A549 (cell line): ENCODE measurements at regions not wholly inside any gene's neighbourhood (a gene's known extent, or its start where the extent isn't known, plus 50 kb on each side); places are given as distances from the start of the nearest gene placed in this dataset.

Experiments used
- ATAC-seq, 2 experiments: fragments of 200-7000 bp in 1 of 2; fragments of >200 bp in 1 of 2; cut with Nextera tagmentation in 1 of 2; cut with Tn5 transposase in 1 of 2; 3 replicates each; pipeline versions ENCODE4 v1.8.0 to v1.9.1; 2018 to 2020; ENCODE audit warnings: mild to moderate bottlenecking in 1 of 2, moderate library complexity in 1 of 2
- CTCF ChIA-PET: fragments of 300-600 bp; sonication (Branson Sonifier 250); formaldehyde crosslinking; extraction: SDS; loops from one replicate; lab custom pipeline; 2021; ENCODE audit warnings: antibody characterized with exemption, inconsistent platforms; lab: Yijun Ruan, JAX
- POLR2A ChIA-PET: fragments of 350-600 bp; formaldehyde crosslinking; extraction: SDS; loops from one replicate; lab custom pipeline; 2021; ENCODE audit warnings: antibody characterized with exemption, inconsistent platforms; lab: Yijun Ruan, JAX
- DNase-seq, 2 experiments: peaks; one replicate each; pipeline versions ENCODE4 v3.0.0 to v3.0.0-alpha.2; 2011 to 2016; ENCODE audit warnings: low read depth in 1 of 2, low spot score in 1 of 2
- FAIRE-seq: peaks from 2 replicates; lab custom pipeline; 2011; peaks lifted over from hg19 to GRCh38; lab: Jason Lieb, UNC
- H3K27ac ChIP-seq, 2 experiments: fragments of >200 bp; sonication (Bioruptor Twin); formaldehyde crosslinking; 3 replicates each; pipeline ENCODE4 v1.5.1; 2016 to 2017
- H3K4me1 ChIP-seq: fragments of >200 bp; sonication (Bioruptor Twin); formaldehyde crosslinking; 3 replicates; pipeline ENCODE4 v1.6.1; 2016
- H3K4me2 ChIP-seq: fragments of >200 bp; sonication (Bioruptor Twin); formaldehyde crosslinking; 3 replicates; pipeline ENCODE4 v1.6.1; 2016
- H3K4me3 ChIP-seq: fragments of >200 bp; sonication (Bioruptor Twin); formaldehyde crosslinking; 3 replicates; pipeline ENCODE4 v1.5.1; 2016
- H3K9me3 ChIP-seq: fragments of >200 bp; sonication (Bioruptor Twin); formaldehyde crosslinking; 3 replicates; pipeline ENCODE4 v1.6.1; 2016
- ATOH8 ChIP-seq: fragments of 250-450 bp; sonication (Bioruptor Pico); IDR thresholded peaks from 2 replicates; pipeline ENCODE4 v1.5.0; 2020; ENCODE audit warnings: low read depth, mild to moderate bottlenecking, moderate library complexity
- CEBPB ChIP-seq, 2 experiments: fragments of >200 bp in 1 of 2; sonication (Bioruptor Twin) in 1 of 2; formaldehyde crosslinking in 1 of 2; IDR thresholded peaks; 2 replicates each; pipeline ENCODE4 v1.6.1; 2012 to 2016
- CHD4 ChIP-seq: fragments of 200-600 bp; sonication (generic); IDR thresholded peaks from 2 replicates; pipeline ENCODE4 v1.6.1; 2016; ENCODE audit warnings: antibody characterized with exemption, mild to moderate bottlenecking, borderline replicate concordance
- CTCF ChIP-seq: fragments of >200 bp; sonication (Bioruptor Twin); formaldehyde crosslinking; IDR thresholded peaks from 3 replicates; pipeline ENCODE4 v1.5.1; 2016
- EHF ChIP-seq: fragments of 250-450 bp; sonication (Bioruptor Pico); IDR thresholded peaks from 2 replicates; pipeline ENCODE4 v1.5.0; 2020; ENCODE audit warnings: mild to moderate bottlenecking
- FOXS1 ChIP-seq: fragments of 250-450 bp; sonication (Bioruptor Pico); IDR thresholded peaks from 2 replicates; pipeline ENCODE4 v1.5.0; 2020; ENCODE audit warnings: mild to moderate bottlenecking, moderate library complexity
- HDAC2 ChIP-seq: fragments of 200-600 bp; sonication (generic); IDR thresholded peaks from 2 replicates; pipeline ENCODE4 v1.6.1; 2016
- HOXB13 ChIP-seq: fragments of 250-450 bp; sonication (Bioruptor Pico); IDR thresholded peaks from 2 replicates; pipeline ENCODE4 v1.5.0; 2020; ENCODE audit warnings: low read depth, mild to moderate bottlenecking, moderate library complexity
- HOXB5 ChIP-seq: fragments of 250-450 bp; sonication (Bioruptor Pico); IDR thresholded peaks from 2 replicates; pipeline ENCODE4 v1.5.0; 2020; ENCODE audit warnings: mild to moderate bottlenecking, moderate library complexity
- MYC ChIP-seq: IDR thresholded peaks from 2 replicates; pipeline ENCODE4 v1.6.1; 2012; ENCODE audit warnings: mild to moderate bottlenecking, inconsistent platforms, low read length, improper control_type of control experiment, borderline replicate concordance
- NPAS2 ChIP-seq: fragments of 250-450 bp; sonication (Bioruptor Pico); IDR thresholded peaks from 2 replicates; pipeline ENCODE4 v1.8.0; 2022; ENCODE audit warnings: mild to moderate bottlenecking, moderate library complexity, borderline replicate concordance
- NR3C1 ChIP-seq: fragments of >200 bp; sonication (Bioruptor Twin); formaldehyde crosslinking; IDR thresholded peaks from 3 replicates; pipeline ENCODE4 v1.6.1; 2017
- PBX3 ChIP-seq: IDR thresholded peaks from 2 replicates; pipeline ENCODE4 v1.6.1; 2012
- SMC3 ChIP-seq: fragments of >200 bp; sonication (Bioruptor Twin); formaldehyde crosslinking; IDR thresholded peaks from 3 replicates; pipeline ENCODE4 v1.6.1; 2018; ENCODE audit warnings: inconsistent platforms
- TFCP2L1 ChIP-seq: fragments of 250-450 bp; sonication (Bioruptor Pico); IDR thresholded peaks from 2 replicates; pipeline ENCODE4 v1.5.0; 2021; ENCODE audit warnings: mild to moderate bottlenecking
- ZC3H11A ChIP-seq: fragments of 450-650 bp; IDR thresholded peaks from 2 replicates; pipeline ENCODE4 v1.6.1; 2014; ENCODE audit warnings: antibody characterized with exemption, mild to moderate bottlenecking
- ZFP36 ChIP-seq: fragments of 450-650 bp; IDR thresholded peaks from 2 replicates; pipeline ENCODE4 v1.6.1; 2014; ENCODE audit warnings: borderline replicate concordance; ENCODE audit not compliant: partially characterized antibody
- ZSCAN20 ChIP-seq: fragments of 250-450 bp; sonication (Bioruptor Pico); IDR thresholded peaks from 2 replicates; pipeline ENCODE4 v1.8.0; 2022; ENCODE audit warnings: mild to moderate bottlenecking, moderate library complexity
- WGBS: methylation state at CpG from one replicate; pipeline ENCODE4 v1.1.6; 2017; ENCODE audit errors: missing lambda C conversion rate; 5-methylcytosine and 5-hydroxymethylcytosine counted together

GRCh38 chr1:232322162-232322734 is 307.7 kb downstream of the SIPA1L2 start:
- Histone ChIP-seq H3K4me1 (peaks cover 4% of the 10 kb centered on the region), H3K9me3 (peaks cover 6% of the 10 kb centered on the region; the same call in 1 of the 3 replicates), H3K27ac (no peak overlapping the region), H3K4me3 (no peak overlapping the region), H3K4me2 (no peak overlapping the region)
- DNase-seq (no peak), ATAC-seq (no peak), FAIRE-seq (no peak)
- CTCF ChIA-PET, result interaction anchor here (1.8 kb wide), 1 partner anchor 12 kb away, joined by 4 read pairs; no protein-coding TSS in a partner anchor
- POLR2A ChIA-PET, result no interaction called here
- 42% methylated on average over 5 of the region's 5 CpGs for WGBS
- TF ChIP-seq SMC3, result no peak
- no peak for TF ChIP-seq HOXB5 (CRISPR knock-in tag)
- no peak for TF ChIP-seq ZSCAN20 (CRISPR knock-in tag)
- TF ChIP-seq TFCP2L1 (CRISPR knock-in tag), result no peak

- Histone ChIP-seq H3K4me3 (no peak overlapping the region), H3K4me1 (peaks cover 13% of the 10 kb centered on the region), H3K9me3 (peaks cover 6% of the 10 kb centered on the region; the same call in 1 of the 3 replicates), H3K4me2 (no peak overlapping the region), H3K27ac (no peak overlapping the region)
- DNase-seq (no peak), ATAC-seq (no peak), FAIRE-seq (no peak)
- 46% methylated on average over 4 of the region's 4 CpGs for WGBS
- ChIA-PET CTCF (interaction anchor here (0.7 to 0.8 kb wide), 2 partner anchors 93 to 351 kb away, joined by 3 to 4 read pairs; no protein-coding TSS in a partner anchor), POLR2A (no interaction called here)
- TF ChIP-seq HDAC2 (no peak), NPAS2 (CRISPR knock-in tag) (no peak), NR3C1 (no peak), ZFP36 (no peak), FOXS1 (no peak), ATOH8 (CRISPR knock-in tag) (no peak), PBX3 (no peak), SMC3 (no peak), ZC3H11A (no peak), HOXB5 (CRISPR knock-in tag) (no peak), MYC (no peak), CHD4 (no peak), HOXB13 (no peak)
Measured at GRCh38 chr1:232319518-232320210, 310.3 kb downstream of the SIPA1L2 start.

- ChIA-PET POLR2A (no interaction called here), CTCF (interaction anchor here (0.8 kb wide), 1 partner anchor 350 kb away, joined by 3 read pairs; no protein-coding TSS in a partner anchor)
- WGBS, result 83% methylated on average over 10 of the region's 10 CpGs
- ATAC-seq, result no peak
- Histone ChIP-seq H3K9me3 (peaks cover 6% of the 10 kb centered on the region; the same call in 1 of the 3 replicates), H3K4me3 (no peak overlapping the region), H3K4me2 (no peak overlapping the region), H3K4me1 (peaks cover 13% of the 10 kb centered on the region), H3K27ac (no peak overlapping the region)
- TF ChIP-seq CTCF, result no peak
- no peak for TF ChIP-seq EHF
- no peak for TF ChIP-seq CEBPB (IDR thresholded peaks at IDR 0.05)
- no peak for DNase-seq
- no peak for FAIRE-seq
Measured at GRCh38 chr1:232319072-232319471, 310.9 kb downstream of the SIPA1L2 start.
